Thymus (tissue), 11 donors: ENCODE measurements at regions not wholly inside any gene's neighbourhood (a gene's known extent, or its start where the extent isn't known, plus 50 kb on each side); places are given as distances from the start of the nearest gene placed in this dataset.
"Not testable (repeated sequence)": the region's sequence is repeated elsewhere in the genome, so short reads cannot be mapped to it uniquely, and the experiment has no call there.

ENCODE experiments used
- DNase-seq, 9 donors: peaks; one replicate each; pipeline ENCODE4 v3.0.0-alpha.2; 2013; ENCODE audit warnings: low spot score in 9 of 9, low read depth in 6 of 9, missing footprints in 1 of 9
- H3K27ac ChIP-seq, 2 donors: one replicate each; pipeline ENCODE4 v1.5.1; 2013; ENCODE audit warnings: control low read depth in 1 of 2, low read depth in 1 of 2, low read length in 1 of 2, mild to moderate bottlenecking in 1 of 2, moderate library complexity in 1 of 2
- H3K27me3 ChIP-seq, 2 donors: one replicate each; pipeline ENCODE4 v1.5.1; 2013; ENCODE audit warnings: low read length in 1 of 2; ENCODE audit not compliant: control insufficient read depth in 2 of 2, insufficient read depth in 1 of 2
- H3K36me3 ChIP-seq, 2 donors: one replicate each; pipeline ENCODE4 v1.5.1; 2013; ENCODE audit warnings: low read length in 1 of 2, mild to moderate bottlenecking in 1 of 2, moderate library complexity in 1 of 2; ENCODE audit not compliant: control insufficient read depth in 2 of 2, insufficient read depth in 2 of 2
- H3K4me1 ChIP-seq, 2 donors: one replicate each; pipeline ENCODE4 v1.5.1; 2013; ENCODE audit warnings: low read length in 2 of 2; ENCODE audit not compliant: control insufficient read depth in 2 of 2, insufficient read depth in 2 of 2
- H3K4me3 ChIP-seq, 2 donors: one replicate each; pipeline ENCODE4 v1.5.1; 2013; ENCODE audit warnings: low read length in 2 of 2, control low read depth in 1 of 2, mild to moderate bottlenecking in 1 of 2
- H3K9me3 ChIP-seq, 2 donors: one replicate each; pipeline ENCODE4 v1.5.1; 2013; ENCODE audit warnings: low read length in 1 of 2, mild to moderate bottlenecking in 1 of 2; ENCODE audit not compliant: control insufficient read depth in 2 of 2, insufficient read depth in 1 of 2
- WGBS: extraction: QIAGEN DNeasy Blood & Tissue Kit; methylation state at CpG from one replicate; pipeline ENCODE4 v1.1.7; 2013; 5-methylcytosine and 5-hydroxymethylcytosine counted together
- donor health status: healthy.

GRCh38 chr3:153275514-153275913, 113.5 kb downstream of the RAP2B start:
- no peak for DNase-seq
- H3K27ac ChIP-seq, result no peak overlapping the region
- no peaks in the 10 kb centered on the region for H3K36me3 ChIP-seq
- no peaks in the 10 kb centered on the region for H3K27me3 ChIP-seq
- H3K4me3 ChIP-seq, result no peak overlapping the region
- no peaks in the 10 kb centered on the region for H3K9me3 ChIP-seq
- H3K4me1 ChIP-seq, result no peaks in the 10 kb centered on the region

GRCh38 chr3:153277029-153277428, 115.0 kb downstream of the RAP2B start:
- no peak overlapping the region for H3K4me3 ChIP-seq
- no peaks in the 10 kb centered on the region for H3K4me1 ChIP-seq
- H3K9me3 ChIP-seq, result peaks cover 0 to 4% of the 10 kb centered on the region in 2 donors
- no peaks in the 10 kb centered on the region for H3K36me3 ChIP-seq
- no peak for DNase-seq
- 92% methylated on average over 2 of the region's 2 CpGs for WGBS
- H3K27ac ChIP-seq, result no peak overlapping the region
- no peaks in the 10 kb centered on the region for H3K27me3 ChIP-seq

- not testable (repeated sequence) for H3K36me3 ChIP-seq, H3K9me3 ChIP-seq, H3K4me3 ChIP-seq, H3K27ac ChIP-seq, H3K4me1 ChIP-seq, H3K27me3 ChIP-seq, DNase-seq
- 93% methylated on average over 29 of the region's 29 CpGs for WGBS
These were observed 119.4 kb downstream of the RAP2B start for GRCh38 chr3:153281236-153281997.

GRCh38 chr3:153282355-153282754, 120.3 kb downstream of the RAP2B start:
- Histone ChIP-seq H3K4me3 (no peak overlapping the region), H3K9me3 (peaks cover 0 to 4% of the 10 kb centered on the region in 2 donors), H3K27me3 (no peaks in the 10 kb centered on the region), H3K4me1 (no peaks in the 10 kb centered on the region), H3K27ac (no peak overlapping the region), H3K36me3 (no peaks in the 10 kb centered on the region)
- WGBS, result 98% methylated on average over 5 of the region's 5 CpGs
- DNase-seq, result no peak

- Histone ChIP-seq H3K27me3 (no peaks in the 10 kb centered on the region), H3K4me3 (no peak overlapping the region), H3K27ac (no peak overlapping the region), H3K4me1 (no peaks in the 10 kb centered on the region), H3K36me3 (no peaks in the 10 kb centered on the region), H3K9me3 (peaks cover 0 to 4% of the 10 kb centered on the region in 2 donors)
- 37% methylated on average over 4 of the region's 4 CpGs for WGBS
- DNase-seq, result peak in 3 of 9 donors; percentile 2 to 38 (median 2)
These were observed 122.4 kb downstream of the RAP2B start for GRCh38 chr3:153284282-153284938.

- Histone ChIP-seq H3K27ac (no peak overlapping the region), H3K4me1 (no peaks in the 10 kb centered on the region), H3K4me3 (no peak overlapping the region), H3K36me3 (no peaks in the 10 kb centered on the region), H3K27me3 (no peaks in the 10 kb centered on the region), H3K9me3 (peaks cover 0 to 4% of the 10 kb centered on the region in 2 donors)
- WGBS, result 93% methylated on average over 1 of the region's 1 CpG
- no peak for DNase-seq
These were observed 123.2 kb downstream of the RAP2B start for GRCh38 chr3:153285194-153285641.

GRCh38 chr3:153285982-153286381, 124.0 kb downstream of the RAP2B start:
- no peaks in the 10 kb centered on the region for H3K4me1 ChIP-seq
- no peak overlapping the region for H3K4me3 ChIP-seq
- WGBS, result 98% methylated on average over 2 of the region's 2 CpGs
- peaks cover 0 to 4% of the 10 kb centered on the region in 2 donors for H3K9me3 ChIP-seq
- DNase-seq, result no peak
- H3K36me3 ChIP-seq, result no peaks in the 10 kb centered on the region
- no peaks in the 10 kb centered on the region for H3K27me3 ChIP-seq
- no peak overlapping the region for H3K27ac ChIP-seq

GRCh38 chr3:153287017-153287416, 125.0 kb downstream of the RAP2B start:
- no peaks in the 10 kb centered on the region for H3K27me3 ChIP-seq
- no peak overlapping the region for H3K27ac ChIP-seq
- H3K9me3 ChIP-seq, result no peaks in the 10 kb centered on the region
- no peaks in the 10 kb centered on the region for H3K4me1 ChIP-seq
- no peaks in the 10 kb centered on the region for H3K36me3 ChIP-seq
- 96% methylated on average over 3 of the region's 3 CpGs for WGBS
- H3K4me3 ChIP-seq, result no peak overlapping the region
- DNase-seq, result no peak

- Histone ChIP-seq H3K27ac (no peak overlapping the region), H3K9me3 (no peaks in the 10 kb centered on the region), H3K4me3 (no peak overlapping the region), H3K4me1 (no peaks in the 10 kb centered on the region), H3K27me3 (no peaks in the 10 kb centered on the region), H3K36me3 (no peaks in the 10 kb centered on the region)
- 37% methylated on average over 3 of the region's 3 CpGs for WGBS
- no peak for DNase-seq
These were observed 127.3 kb downstream of the RAP2B start for GRCh38 chr3:153289334-153289808.
